ENCODE measurements at regions not wholly inside any gene's neighbourhood (a gene's known extent, or its start where the extent isn't known, plus 50 kb on each side); places are given as distances from the start of the nearest gene placed in this dataset.

DNA sequence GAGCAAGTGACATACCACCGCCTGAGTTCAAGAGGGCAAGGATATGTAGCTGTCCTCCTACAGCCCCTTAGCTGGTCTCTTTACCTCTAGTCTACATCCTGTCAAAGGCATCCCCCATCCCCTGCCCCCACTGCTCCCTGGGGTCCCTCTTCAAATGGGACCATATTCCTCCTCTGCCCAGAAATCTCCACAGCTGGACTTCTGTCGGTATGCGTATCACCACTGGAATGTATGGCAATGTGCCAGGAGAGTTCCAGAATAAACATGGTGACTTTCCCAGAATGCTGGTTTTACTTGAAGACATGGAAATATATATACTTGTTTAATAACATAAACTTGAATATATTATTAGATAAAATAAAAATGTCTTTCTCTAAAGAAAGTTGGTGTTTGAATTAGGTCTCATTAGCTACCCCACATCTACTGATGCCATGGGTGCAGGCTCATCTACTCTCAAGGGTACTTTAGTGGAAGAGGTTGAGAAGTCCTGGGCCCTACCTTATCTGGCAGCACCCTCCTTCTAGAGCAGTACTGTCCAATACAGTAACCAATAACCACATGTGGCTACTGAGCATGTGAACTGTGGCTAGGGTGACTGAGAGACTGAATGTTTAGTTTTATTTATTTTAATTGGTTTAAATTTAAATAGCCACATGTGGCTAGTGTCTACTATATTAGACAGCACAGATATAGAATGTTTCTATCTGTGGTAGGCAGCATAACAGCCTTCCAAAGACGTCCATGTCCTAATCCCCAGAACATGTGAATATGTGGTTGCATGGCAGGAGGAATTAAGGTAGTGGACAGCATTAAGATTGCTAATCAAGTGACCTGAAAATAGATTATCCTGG lies 181.7 kb upstream of the SLC30A5 start:
- DNase-seq: no peak

DNA sequence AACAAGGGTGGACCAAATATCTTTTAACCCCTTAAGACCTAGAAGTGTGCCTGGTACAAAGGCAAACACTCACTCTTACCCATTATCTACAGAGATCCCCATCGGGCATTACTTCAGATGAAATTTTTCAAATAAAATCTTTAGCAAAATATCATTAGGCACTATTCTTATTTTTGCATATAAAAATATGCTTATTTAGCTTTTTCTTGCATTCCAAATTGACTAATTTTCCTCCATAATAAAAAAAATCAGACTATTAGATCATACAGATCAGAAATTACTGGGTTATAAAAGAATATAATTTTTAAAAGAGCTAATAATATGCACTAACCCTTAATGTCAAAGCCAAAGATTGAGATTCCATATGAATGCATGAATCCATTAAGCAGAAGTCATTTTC lies 178.7 kb upstream of the SLC30A5 start:
- DNase-seq: no peak

DNA sequence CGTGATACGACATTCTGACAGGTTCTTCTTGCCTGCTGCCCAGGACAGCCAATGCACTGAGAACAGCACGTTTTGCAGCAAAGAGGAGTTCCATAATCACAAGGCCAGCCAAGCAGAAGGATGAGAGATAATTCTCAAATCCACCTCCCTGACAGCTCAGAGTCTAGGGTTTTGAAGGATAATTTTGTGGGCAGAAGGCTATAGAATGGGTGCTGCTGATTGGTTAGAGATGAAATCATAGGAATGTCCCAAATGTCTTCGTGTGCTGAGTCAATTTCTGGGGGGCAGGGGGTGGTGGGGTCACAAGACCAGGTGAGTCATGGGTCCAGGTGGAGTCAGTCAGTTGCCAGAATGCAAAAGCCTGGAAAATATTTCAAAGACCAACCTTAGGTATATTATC lies 175.5 kb upstream of the SLC30A5 start:
- no peak for DNase-seq

DNA sequence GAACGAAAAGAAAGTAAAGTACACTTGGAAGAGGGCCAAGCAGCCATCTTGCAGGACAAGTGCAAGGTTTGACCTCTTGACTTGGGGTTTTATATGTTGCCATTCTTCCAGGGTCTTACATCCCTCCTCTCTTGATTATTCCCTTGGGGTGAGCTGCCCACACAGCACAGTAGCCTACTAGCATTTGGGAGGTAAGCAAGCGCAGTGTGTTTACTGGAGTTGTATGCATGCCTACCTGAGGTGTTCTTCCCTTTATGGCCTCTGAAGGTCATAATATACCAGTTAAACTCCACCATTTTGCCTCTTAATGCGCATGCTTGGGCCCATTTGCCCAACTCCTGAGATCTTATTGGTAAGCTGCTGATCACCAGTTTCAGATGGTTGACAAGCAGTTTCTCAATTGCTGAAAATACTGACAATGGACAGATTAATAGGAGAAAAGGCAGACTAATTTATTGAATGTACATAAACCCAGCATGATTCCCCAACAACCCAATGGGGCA lies 173.8 kb upstream of the SLC30A5 start:
- no peak for DNase-seq

DNA sequence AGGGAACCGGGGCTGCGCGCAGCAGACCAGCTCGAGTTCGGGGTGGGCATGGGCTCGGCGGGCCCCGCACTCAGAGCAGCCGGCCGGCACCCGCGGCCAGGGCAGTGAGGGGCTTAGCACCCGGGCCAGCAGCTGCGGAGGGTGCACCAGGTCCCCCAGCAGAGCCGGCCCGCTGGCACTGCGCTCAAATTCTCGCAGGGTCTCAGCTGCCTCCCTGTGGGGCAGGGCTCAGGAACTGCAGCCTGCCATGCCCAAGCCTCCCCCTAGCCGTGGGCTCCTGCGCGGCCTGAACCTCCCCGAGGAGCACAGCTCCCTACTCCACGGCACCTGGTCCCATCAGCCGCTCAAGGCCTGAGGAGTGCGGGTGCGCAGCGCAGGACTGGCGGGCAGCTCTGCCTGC lies 172.9 kb upstream of the SLC30A5 start:
- no peak for DNase-seq

DNA sequence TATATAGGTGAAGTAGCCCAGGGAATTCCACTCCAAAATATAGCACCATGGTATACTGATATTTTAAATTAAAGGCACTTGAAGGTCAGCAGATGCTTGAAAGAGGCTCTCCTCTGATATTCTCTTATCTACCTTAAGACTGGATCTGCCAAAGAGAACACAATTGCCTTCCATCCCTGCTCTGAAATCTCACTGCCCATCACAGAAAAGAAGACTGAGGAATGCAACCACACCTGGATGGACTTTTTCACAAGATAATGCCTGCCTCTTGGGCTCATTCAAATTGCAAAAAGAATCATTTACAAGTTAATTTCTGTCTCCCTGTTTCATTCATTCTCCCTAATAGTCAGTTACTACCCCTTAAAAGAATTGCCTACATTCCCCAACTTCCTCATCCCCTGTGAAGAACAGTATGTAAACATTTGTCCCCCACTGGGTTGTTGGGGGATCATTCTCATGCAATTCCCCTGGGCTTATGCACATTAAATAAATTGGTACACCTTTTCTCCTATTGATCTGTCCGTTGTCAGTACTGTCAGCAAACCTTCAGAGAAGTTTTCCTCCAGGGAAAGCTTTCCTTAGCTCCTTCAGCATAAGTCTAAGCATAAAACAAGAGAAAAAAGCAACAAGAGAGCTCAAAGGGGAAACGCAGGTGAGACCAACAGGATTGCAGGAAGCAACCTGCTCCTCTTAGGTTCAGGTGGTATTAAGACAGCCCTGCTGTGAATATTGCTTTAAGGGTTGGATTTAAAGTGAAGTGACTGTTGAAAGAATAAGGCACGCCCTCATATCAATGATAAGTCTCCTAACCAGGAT lies 171.4 kb upstream of the SLC30A5 start:
- no peak for DNase-seq

DNA sequence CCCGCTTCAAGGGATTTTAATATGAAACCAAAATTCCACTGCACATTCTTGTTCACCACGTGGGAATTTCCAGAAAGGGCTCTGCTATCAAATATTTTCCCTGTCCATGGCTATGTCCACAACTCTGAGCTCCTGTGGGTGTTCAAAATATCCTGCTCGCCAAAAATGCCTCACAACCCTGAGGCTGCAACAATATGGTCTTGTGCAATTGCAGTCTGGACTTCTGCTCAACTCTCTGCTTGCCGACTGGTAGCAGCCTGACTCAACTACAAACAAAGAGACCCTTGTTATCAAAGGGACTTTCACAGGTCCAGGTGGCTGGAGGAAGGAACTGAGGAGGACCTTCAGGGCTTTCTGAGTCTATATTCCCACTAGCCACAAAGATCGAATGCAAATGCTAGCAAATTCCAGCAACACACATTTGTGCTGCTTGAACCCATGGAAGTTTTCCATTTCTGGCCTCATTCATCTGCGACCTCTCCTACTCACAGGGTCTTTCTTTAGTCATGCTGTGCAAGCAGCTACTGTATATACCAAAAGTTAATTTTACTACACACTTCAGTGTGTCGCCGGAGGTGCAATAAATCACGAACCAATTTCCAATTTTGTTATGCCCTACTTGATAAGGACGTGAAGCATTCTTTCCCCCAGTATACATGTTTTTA lies 169.2 kb upstream of the SLC30A5 start:
- DNase-seq: no peak

DNA sequence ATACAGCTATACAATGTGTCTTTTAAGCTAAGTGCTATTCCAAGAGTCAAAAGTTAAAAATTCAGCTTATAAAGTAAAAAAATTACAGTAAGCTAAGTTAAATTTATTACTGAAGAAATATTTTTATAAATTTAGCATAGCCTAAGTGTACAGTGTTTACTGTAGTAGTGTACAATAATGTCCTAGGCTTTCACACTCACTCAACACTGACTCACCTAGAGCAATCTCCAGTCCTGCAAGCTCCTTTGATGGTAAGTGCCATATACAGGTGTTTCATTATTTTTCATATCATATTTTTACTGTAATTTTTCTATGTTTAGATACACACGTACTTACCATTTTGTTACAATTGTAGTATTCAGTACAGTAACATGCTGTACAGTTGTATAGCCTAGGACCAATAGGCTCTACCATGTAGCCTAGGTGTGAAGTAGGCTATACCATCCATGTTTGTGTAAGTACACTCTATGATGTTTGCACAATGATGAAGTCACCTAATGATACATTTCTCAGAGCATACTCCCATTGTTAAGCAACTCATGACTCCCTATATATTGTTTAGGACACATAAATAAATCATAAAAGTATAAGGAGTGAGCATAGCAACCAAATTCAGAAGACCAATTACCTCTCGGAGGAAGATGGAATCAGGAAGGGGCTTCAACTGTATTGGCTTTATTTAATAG lies 165.1 kb upstream of the SLC30A5 start:
- no peak for DNase-seq

DNA sequence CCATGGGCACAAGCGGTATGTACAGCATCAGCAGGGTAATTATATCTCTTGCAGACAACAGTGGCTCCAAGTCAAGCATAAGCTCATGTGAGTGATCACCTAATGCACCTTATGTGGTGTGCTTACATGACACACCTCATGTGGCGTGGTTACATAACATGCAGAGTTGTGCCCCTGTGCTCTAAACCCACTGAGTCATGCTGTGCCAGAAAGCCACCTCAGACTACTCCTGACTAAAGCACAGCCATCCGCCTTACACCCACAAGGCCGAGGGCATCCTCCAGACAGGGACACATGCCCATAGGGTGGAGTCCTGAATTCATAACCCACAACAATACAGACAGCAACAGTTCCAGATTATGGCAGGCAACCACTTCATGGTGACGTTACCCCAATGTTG lies 163.7 kb upstream of the SLC30A5 start:
- no peak for DNase-seq

DNA sequence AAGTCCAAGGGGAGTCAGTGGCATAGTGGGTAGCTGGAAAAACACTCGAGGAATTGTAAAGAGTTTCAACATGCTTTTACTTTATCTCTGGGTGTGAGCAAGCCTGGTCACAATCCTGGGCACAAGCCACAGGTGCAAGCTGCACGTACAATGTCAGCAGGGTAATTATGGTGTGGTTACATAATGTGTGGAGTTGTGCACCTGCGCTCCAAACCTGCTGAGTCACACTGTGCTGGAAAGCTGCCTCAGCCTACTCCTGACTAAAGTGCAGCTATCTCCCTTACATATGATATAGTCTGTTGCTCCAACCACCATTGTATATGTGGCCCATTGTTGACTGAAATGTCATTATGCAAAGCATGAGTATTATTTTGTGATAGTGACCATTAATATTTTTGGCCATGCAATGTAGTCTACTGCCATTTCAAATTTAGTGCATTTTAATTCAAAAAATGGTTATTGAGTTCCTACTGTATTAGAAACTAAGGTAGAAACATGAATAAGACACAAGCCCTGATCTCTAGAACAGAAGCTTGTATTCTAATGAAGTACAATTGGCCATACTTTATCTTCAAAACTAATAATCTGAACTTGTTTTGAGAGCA lies 160.9 kb upstream of the SLC30A5 start:
- DNase-seq: peak; percentile 12

DNA sequence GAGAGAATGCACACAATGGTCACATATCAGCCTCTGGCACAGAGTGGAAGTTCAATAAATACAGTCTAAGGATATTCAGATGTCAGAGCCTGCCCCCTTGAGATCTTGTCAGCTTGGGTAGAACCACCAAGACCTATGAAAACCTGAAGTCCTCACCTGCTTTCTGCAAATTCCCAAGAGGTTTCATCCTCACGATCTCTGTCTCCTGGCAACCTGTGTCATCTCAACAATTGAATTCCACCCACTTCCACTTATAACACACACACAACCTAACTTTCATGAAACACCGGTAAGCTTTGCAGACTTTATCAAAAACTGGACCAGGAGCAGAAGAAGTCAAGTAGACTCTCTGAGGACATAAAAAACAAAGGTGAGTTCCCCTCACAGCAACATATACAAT lies 151.6 kb upstream of the SLC30A5 start:
- no peak for DNase-seq

DNA sequence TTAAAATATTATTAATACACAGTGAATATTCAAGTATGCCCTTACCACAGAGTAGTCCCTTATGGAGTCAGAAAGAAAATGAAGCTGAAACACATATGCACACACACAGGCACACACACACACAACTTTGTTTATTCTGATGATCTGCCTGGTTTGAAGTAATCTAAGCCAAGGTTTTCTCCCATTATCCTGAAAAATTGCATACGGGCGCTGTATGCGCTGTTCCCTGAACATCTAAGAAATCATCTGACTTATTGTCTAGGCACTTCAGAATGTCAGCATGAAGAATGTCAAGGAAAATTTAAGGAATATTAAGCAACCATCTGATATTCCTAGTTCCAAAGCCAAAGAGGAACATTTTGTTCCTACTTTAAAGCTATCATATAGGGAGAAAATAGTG lies 147.1 kb upstream of the SLC30A5 start:
- DNase-seq: no peak

DNA sequence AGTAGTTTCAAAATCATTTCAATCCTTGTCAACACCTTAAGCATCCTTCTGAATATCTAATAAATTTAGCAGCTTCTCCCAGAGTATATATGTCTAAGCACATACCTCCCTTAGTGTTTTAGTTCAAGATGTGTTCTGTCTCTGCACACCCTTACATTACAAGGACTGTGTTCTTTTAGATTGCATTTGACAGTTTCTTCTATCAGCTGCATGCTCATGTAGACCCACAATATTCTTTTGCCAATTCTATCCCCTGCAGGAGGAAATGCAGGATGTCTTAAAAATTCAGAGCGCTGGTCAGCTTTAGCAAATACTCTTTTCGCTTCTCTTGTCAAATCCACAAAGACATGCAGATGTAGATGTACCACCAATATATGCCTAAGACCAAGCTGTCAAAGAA lies 145.8 kb upstream of the SLC30A5 start:
- DNase-seq: no peak

DNA sequence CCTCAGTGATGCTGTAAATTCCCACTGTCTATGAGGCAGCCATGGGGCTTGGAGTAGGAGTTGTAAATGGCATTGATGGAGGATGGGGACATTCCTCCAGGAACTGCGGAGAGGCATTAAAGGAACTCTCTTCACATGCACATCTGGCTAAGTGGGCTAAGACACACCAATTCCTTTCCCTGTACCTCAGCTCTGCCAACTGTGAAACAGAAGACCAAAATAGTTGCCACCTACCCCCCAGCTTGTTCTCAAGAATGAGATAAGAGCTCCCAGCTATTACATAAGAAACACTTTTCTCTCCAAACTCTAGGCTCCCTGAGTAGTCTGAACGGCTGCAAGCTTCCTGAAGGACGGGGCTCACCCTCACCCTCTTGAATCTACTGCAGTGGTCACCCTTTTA lies 144.6 kb upstream of the SLC30A5 start:
- no peak for DNase-seq

DNA sequence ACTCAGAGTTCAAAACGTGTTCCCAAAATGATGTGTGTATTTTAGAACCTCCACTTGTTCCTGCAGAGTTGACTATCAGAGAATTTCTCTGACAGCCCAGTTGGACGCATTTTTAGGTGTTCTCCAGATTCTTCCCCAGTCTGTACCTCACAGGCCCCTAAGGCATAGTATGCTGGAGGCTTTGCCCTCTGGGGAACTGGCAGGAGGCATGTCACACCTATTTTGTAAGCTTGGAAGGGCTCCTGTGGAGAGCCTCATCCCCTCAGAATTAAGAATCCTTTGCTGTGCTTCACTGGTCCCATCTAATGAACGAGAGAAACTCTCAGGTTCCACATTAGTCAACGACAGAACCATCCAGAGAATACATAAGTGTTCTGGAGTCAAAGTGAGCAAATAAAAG lies 144.1 kb upstream of the SLC30A5 start:
- no peak for DNase-seq

DNA sequence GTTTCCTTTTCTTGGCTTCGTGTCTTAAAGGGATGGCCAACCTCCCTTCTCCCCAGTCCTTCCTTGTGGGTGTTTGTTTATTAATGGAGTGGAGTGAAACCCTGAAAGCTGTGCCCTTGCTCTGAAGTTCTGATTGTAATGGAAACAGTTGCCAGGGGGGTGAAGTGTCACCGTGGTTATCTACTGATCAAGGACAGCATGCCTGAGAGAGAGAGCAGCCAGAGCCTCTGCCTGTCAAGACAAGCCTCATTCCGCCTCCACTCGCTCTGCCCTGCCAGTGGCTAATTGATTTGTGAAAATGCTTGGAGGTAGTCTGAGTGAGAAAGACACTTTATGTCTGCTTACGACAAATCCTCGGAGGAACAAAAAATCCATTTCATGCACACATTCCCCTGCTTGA lies 143.7 kb upstream of the SLC30A5 start:
- peak; percentile 38 for DNase-seq

DNA sequence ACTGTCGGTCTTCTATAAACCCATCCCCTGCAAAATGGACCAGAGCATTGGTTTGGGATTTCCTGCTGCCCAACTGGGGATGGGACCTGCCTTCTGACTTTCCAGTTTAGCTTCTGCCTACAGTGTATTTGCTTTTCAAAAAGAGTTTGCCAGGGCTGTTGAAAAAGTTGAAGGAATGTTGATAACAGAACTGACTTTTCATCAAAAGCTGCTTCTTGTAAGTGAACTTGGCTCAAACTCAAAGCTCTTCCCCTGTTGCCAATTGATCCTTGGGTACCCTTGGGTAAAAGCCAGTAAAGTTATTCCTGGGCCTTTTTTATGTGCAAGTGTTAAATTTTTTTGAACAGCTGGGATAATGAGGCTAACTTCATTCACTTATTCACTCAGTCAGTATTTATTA lies 142.9 kb upstream of the SLC30A5 start:
- DNase-seq: no peak

DNA sequence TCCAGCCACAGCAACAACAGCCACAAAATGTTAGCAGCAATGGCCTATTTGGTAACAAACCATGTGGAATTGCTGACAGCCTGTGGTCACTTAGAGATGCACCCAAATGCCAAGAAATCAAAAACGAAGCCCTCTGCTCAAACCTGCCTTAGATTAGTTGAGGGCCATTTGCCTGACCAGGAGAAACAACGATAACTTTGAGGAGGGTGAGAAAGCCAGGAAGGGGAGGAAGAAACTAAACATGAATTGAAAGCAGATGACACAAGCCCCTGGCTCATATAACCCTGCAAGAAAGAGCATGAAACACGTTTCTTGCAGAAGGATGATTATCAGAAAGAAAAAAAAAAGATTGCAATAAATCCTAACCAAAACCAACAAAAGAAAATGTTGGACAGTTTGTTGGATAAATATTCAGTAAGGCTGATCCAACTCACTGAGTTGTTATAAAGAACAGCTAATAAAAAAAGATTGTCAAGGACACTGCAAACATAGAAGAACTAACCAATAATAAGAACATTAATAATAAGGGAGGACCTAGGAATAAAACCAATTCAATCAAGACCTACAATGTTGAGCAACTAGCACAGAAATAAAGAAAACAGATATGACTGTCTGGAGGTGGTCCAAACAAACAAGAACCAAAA lies 140.5 kb upstream of the SLC30A5 start:
- DNase-seq: no peak

DNA sequence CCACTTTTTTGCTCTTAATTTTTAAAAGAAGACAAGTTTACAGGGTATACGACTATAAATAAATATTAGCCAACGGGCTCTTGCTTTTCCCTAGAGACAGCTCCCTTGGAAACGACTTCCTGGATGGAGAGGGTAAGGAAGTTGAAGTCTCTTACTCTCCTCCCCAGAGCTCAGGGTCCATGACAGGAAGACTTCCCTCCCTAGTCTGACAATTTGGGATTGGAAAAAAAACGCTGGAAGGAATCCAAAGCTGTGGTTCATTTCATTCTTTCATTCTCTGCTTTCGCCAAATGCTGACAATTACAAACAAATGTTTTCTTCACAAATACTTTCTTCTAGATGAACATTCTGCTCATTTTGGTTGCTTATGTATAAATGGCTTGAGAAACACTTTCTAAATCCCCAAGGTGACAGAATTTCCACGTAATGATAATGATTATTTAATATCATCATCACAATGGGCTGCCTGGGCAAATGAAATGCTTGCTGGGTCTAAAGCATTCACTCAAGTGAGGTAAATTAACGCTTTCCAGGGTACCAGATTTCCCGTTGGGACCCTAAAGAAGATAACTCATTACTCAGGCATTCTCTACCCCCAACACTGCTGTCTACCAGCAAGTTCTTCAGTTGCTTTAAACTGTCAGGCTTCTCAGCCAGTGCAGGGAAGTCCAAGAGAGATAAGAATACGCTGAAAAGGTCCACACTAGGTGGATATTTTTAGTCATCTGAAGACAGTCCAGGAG lies 139.8 kb upstream of the SLC30A5 start:
- DNase-seq: no peak

DNA sequence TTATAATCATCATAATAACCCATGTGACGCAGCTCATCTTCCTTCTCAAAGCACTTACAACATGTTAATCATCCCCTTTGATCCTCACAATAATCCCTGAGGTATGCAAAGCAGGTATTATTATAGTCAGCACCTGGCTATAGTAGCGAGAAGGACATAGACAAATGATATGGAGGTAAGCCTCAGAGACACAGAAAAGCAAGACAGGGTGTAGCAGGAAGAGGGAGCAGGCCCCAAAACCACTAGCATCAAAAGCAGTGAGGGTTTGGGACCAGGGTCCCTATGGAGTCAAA lies 139.2 kb upstream of the SLC30A5 start:
- no peak for DNase-seq

DNA sequence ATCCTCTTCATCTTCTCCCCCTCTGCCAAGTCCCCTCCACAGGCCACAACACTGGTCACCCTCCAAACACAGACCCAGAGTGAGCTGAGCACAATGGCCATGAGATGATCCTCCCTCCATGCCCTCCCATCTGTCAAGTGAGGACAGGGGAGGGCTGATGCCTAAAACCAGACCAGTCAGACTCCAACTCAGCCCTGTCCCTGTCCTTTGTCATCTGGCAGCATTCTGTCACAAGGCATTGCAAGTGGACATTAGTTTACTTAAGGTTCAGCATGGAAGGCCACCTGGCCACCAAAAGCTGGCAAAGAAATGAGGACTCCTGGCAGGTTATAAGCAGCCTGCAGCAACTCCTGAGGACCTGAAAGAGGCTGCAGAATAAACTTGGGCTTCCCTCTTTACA lies 136.2 kb upstream of the SLC30A5 start:
- no peak for DNase-seq

DNA sequence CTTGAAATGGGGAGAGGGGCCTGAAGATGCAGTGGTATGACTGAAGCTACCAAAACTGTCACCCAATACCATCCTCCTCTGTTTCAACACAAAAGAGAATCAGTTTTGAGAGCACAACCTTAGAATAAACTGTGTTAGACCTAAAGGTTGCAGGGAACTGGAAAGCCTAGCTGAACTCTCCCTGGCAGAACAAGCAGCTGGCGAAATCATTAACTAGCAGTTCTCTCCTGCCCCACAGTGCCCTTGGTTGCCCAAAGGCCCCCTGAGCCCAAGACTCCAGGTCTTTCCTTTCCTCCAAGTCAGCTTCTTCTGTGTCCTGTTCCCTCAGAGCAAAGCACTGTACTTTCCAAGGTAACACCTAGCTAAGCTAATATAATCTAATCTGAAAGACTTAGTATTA lies 135.4 kb upstream of the SLC30A5 start:
- no peak for DNase-seq
